ENCODE measurements at regions not wholly inside any gene's neighbourhood (a gene's known extent, or its start where the extent isn't known, plus 50 kb on each side); places are given as distances from the start of the nearest gene placed in this dataset.

- no peak for DNase-seq
These were observed 74.3 kb downstream of the KCNF1 start for GRCh38 chr2:10985901-10986535.

DNA sequence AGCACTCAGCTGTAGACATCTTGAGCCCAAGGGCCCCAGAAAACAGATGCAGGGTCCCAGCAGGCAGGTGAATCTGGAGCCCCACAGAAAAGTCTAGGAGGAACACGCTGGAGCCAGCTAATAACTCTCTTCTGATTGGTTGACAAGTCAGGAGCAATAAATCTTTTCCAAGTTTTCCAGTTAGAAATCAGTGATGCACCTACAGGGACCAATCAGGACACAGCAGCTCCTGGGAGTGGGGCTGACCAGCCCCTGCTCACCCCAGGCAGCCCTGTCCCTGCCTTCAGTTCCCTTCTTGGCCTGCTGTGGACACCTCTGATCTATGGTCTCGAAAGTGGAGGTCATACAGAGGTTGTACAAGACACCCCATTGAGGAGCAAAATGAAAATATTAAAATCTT, 75.7 kb downstream of the KCNF1 start:
- DNase-seq: no peak

DNA sequence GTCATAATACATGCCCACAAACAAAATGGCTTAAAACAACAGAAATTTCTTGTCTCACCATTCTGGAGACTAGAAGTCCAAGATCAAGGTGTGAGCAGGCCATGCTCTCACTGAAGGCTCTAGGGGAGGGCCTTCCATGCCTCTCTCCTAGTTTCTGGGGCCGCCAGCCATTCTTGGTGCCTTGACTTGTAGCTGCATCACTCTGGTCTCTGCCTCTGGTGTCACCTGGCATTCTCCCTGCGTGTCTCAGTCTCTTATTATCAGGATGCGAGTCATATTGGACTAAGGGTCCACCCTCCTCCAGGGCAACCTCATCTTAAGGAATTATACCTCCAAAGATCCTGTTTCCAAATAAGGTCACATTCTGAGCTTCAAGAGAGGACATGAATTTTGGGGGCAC, 76.1 kb downstream of the KCNF1 start:
- DNase-seq: no peak

- no peak for DNase-seq
These were observed 77.4 kb downstream of the KCNF1 start for GRCh38 chr2:10989151-10989550.

DNA sequence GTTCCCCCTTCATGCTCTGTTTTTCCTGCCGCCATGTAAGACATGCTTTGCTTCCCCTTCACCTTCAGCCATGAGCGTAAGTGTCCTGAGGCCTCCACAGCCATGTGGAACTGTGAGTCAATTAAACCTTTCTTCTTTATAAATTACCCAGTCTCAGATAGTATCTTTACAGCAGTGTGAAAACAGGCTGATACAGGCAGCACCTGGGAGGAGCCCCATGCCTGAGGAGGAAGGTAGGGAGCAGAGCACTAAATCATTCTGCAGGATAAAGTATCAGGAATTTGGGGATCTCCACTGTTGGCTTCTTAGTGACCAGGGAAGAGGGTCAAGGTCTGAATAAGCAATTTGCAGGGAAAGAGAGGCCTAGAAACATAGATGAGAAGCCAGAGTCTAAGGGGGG, 78.0 kb downstream of the KCNF1 start:
- no peak for DNase-seq

- DNase-seq: no peak
These were observed 78.9 kb downstream of the KCNF1 start for GRCh38 chr2:10990561-10991111.

DNA sequence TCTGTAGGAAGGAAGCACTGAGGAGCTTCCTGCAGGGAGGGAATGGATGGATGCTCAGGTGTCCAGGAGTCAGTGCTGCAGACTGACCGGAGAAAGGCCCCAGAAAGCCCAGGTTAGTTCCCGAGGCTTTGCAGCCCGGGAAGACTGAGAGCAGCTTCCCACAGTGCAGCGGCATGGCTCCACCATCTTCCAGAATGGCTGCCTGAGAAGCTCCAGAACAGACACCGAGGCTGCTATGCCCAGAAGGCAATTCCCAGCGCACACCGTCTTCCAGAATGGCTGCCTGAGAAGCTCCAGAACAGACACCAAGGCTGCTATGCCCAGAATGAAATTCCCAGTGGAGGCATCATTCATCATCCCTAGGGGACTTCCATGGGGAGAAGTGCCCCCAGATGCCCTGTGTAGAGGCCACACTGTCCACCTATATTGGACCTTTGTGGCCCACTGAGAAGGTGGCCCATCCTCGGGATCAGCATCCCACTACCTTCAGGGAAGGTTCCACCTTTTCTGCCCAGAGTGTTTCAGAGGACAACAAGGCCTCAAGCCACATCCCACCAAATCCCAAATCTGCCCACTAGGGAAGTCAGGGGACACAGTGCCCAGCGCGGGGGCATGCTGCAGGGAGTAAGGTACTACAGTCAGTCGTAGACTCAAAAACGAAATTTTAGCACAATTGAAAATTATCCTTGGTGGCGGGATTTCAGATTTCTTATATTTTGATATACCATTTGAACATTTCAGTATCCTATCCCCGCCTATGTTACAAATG, 80.5 kb downstream of the KCNF1 start:
- no peak for DNase-seq

DNA sequence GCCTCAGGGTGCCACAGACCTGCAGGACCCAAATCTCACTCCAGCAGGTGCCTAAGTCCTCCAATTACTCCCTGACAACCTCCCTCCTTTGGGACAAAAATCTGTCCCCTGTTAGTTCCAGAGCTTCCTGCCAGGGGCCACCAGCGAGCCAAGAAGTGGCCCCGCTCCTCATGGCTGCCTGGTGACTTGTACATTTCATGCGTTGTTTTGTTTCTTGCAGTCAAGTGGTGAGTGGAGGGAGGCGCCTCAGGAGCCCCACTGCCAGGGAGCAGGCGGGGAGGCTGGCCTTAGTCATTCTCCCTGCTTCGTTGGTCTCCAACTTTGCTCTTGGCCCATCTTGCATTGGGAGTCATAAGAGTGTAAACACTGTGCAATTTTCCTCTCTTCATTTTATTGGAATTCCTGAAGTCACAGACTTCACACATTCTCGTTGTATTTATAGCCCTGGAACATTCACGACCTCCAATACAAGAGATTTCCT, 81.3 kb downstream of the KCNF1 start:
- DNase-seq: peak; percentile 36

DNA sequence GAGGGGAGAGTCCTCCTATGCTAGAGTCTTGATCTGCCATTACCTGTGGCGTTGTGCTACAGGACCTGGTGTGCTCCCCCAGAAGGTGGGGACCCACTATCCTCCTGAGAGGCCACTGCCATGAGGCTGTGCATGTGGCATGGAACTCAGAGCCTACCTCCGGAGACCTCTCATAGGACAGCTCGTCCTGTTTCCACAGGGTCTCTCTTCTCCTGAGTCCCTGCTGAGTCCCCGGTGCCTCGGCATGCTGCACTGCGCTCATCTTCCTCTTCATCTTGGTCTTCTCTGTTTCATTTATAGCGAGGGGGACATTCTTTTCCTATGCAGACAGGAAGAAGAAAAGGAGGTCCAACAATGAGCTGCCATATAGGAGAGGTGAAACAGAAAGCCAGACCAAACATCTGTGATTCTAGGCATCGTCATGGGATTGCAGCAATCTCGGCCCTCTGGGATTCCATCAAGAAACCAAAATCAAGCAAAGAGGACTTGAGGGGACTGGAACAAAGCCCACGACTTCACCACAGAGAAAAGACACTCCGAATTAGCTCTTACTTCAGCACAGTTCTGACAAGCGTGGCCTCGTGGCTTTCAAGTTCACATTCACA, 83.7 kb downstream of the KCNF1 start:
- no peak for DNase-seq

DNA sequence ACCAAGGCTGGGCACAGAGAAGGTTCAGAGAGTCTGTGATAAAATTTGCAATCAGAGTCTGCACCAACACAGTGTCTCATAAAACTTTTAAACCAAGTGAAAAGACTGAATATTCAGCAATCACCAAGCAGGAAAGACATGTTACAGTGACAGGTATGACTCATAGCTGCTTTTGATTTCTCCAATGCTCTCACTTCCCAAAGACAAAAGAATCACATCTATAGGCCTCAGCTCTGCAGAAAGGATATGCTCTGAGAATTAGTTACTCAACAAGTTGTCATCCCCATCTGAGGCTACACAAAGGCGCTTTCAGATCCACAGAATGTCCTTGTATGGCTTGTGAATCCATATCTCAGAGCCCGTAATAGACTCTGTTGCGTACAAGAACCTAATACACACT, 92.5 kb downstream of the KCNF1 start:
- DNase-seq: no peak

GRCh38 chr2:11005032-11005431, 93.3 kb downstream of the KCNF1 start:
- no peak for DNase-seq

GRCh38 chr2:11006191-11006590, 94.5 kb downstream of the KCNF1 start:
- no peak for DNase-seq

- no peak for DNase-seq
These were observed 95.9 kb downstream of the KCNF1 start for GRCh38 chr2:11007331-11008264.

GRCh38 chr2:11008773-11009172, 97.0 kb downstream of the KCNF1 start:
- DNase-seq: no peak

DNA sequence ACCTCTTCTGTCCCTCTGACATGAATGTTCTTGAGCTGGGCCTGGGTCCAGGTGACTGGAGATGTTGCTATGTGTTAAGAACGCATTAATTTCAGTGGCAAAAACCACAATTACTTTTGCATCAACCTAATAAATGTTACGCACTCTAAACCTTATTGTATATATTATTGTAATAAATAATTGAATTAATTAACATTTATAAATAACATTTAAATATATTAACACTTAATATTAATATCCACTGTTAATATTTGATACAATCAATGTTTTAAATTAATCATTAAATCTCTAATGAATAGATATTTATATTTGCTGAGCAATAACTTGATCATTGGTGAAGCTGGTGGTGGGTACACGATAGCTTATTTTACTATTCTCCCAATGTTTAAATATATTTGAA, 97.4 kb downstream of the KCNF1 start:
- no peak for DNase-seq

GRCh38 chr2:11009891-11010290, 98.2 kb downstream of the KCNF1 start:
- no peak for DNase-seq

- DNase-seq: no peak
These were observed 99.6 kb downstream of the KCNF1 start for GRCh38 chr2:11011359-11011758.

- DNase-seq: peak; percentile 90
These were observed 100.5 kb downstream of the KCNF1 start for GRCh38 chr2:11012131-11012693.

DNA sequence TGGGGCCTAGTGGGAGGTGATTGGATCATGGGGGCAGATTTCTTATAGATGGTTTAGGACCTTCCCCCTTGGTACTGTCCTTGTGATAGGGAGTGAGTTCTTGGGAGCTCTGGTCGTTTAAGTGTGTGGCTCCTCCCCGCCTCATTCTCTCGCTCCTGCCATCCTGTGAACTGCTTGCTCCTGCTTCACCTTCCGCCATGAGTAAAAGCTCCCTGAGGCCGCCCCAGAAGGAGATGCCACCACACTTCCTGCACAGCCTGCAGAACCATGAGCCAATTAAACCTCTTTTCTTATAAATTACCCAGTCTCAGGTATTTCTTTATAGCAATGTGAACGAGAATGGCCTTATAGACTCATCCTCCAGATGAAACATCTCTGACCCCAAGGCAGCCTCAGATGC, 101.5 kb downstream of the KCNF1 start:
- no peak for DNase-seq

DNA sequence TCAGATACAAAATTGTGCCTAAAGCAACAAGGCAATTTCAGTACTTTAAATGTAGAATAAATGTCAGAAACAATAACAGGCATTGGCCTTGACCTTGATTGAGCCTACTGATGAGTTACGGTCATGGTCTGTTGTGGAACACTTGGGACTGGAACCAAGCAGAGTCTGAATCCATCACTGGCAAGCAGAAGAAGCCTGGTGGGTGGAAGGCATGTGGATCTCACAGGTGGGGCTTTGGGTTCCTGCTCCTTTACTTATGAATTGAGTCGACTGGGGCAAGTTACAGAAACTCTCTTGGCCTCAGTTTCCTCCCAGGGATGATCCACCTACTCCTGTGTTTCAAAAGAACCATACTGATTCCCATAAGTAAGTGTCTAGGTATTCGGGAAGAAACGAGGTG, 102.3 kb downstream of the KCNF1 start:
- DNase-seq: no peak

DNA sequence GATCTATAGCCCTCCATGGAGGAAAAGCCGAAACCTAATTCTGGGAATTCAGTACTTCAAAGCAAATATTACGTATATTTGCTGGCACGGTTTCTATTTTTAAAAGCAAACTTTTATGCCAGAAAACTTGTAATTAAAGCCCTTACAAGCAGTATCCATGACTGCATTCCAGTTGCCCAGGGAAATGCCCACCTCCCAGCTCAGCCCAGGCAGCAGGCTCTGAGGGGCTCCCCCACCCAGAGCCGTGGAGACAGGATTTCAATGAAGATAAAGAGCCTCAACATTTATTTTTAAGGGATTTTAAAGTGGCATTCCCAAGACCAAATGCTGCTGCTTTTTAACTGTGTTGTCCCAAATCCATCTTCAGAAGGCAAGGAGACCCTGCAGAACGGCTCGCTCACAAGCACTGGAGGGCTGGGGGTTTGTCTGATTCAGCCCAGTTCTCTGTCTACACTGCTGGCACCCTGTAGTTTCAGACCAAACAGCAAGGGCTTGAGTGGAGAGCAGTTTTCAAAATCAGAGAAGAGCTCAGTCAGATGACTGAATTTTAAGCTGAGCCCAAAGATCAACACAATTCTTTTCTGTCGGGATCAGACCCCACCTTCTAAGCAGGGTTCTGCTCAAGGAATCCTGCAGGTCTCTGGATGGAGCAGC, 105.1 kb downstream of the KCNF1 start:
- DNase-seq: no peak

GRCh38 chr2:11017921-11018320, 106.2 kb downstream of the KCNF1 start:
- DNase-seq: no peak
